HepG2 (cell line): ENCODE measurements at regions not wholly inside any gene's neighbourhood (a gene's known extent, or its start where the extent isn't known, plus 50 kb on each side); places are given as distances from the start of the nearest gene placed in this dataset.

ENCODE experiments used
- FOXP4 ChIP-seq: sonication (generic); formaldehyde crosslinking; IDR thresholded peaks from 2 replicates; pipeline ENCODE4 v1.4.0; 2020; ENCODE audit warnings: missing genetic modification reagents
- GPBP1L1 ChIP-seq: sonication (generic); formaldehyde crosslinking; IDR thresholded peaks from 2 replicates; pipeline ENCODE4 v1.5.0; 2020; ENCODE audit warnings: mild to moderate bottlenecking, missing genetic modification reagents
- KDM5B ChIP-seq: sonication (generic); formaldehyde crosslinking; IDR thresholded peaks from 2 replicates; pipeline ENCODE4 v1.4.0; 2020; ENCODE audit warnings: missing genetic modification reagents, mild to moderate bottlenecking, borderline replicate concordance
- PATZ1 ChIP-seq: sonication (generic); formaldehyde crosslinking; IDR thresholded peaks from 2 replicates; pipeline ENCODE4 v1.4.0; 2020; ENCODE audit warnings: missing genetic modification reagents
- SIN3A ChIP-seq: IDR thresholded peaks from 2 replicates; pipeline ENCODE4 v1.6.1; 2011; ENCODE audit warnings: low read depth, mild to moderate bottlenecking, control low read depth, low read length, borderline replicate concordance
- SIX1 ChIP-seq: sonication (generic); formaldehyde crosslinking; IDR thresholded peaks from 2 replicates; pipeline ENCODE4 v1.4.0; 2020; ENCODE audit warnings: missing genetic modification reagents, borderline replicate concordance
- SNAPC4 ChIP-seq: sonication (generic); formaldehyde crosslinking; IDR thresholded peaks from 2 replicates; pipeline ENCODE4 v1.4.0; 2020; ENCODE audit warnings: mild to moderate bottlenecking, missing genetic modification reagents
- SSRP1 ChIP-seq: IDR thresholded peaks from 2 replicates; pipeline ENCODE4 v1.6.1; 2016; ENCODE audit warnings: control low read depth
- ZBTB20 ChIP-seq: sonication (generic); formaldehyde crosslinking; IDR thresholded peaks from 2 replicates; pipeline ENCODE4 v1.8.1; 2023; ENCODE audit warnings: missing genetic modification reagents, low read depth, mild to moderate bottlenecking, borderline replicate concordance
- ZKSCAN1 ChIP-seq: fragments of 150-350 bp; IDR thresholded peaks from 2 replicates; pipeline ENCODE4 v1.6.1; 2014; ENCODE audit warnings: low read length
- ZMYM4 ChIP-seq: sonication (generic); formaldehyde crosslinking; IDR thresholded peaks from 2 replicates; pipeline ENCODE4 v1.8.1; 2023; ENCODE audit warnings: mild to moderate bottlenecking, missing genetic modification reagents
- ZNF230 ChIP-seq: sonication (generic); formaldehyde crosslinking; IDR thresholded peaks from 2 replicates; pipeline ENCODE4 v1.4.0; 2020; ENCODE audit warnings: mild to moderate bottlenecking, missing genetic modification reagents
- ZNF879 ChIP-seq: sonication (generic); formaldehyde crosslinking; IDR thresholded peaks from 2 replicates; pipeline ENCODE4 v1.8.1; 2023; ENCODE audit warnings: missing genetic modification reagents
- ZSCAN25 ChIP-seq: sonication (generic); formaldehyde crosslinking; IDR thresholded peaks from 2 replicates; pipeline ENCODE4 v1.8.0; 2022; ENCODE audit warnings: mild to moderate bottlenecking, missing genetic modification reagents
- TF ChIP-seq, protein P1 (sequence below): sonication (generic); formaldehyde crosslinking; IDR thresholded peaks from 2 replicates; pipeline ENCODE4; 2020; ENCODE audit warnings: missing genetic modification reagents, mild to moderate bottlenecking, borderline replicate concordance

GRCh38 chr10:5283305-5284158, 81.2 kb upstream of the UCN3 start (continued):
- TF ChIP-seq SNAPC4 (CRISPR knock-in tag) (no peak), ZNF879 (CRISPR knock-in tag) (no peak), ZBTB20 (no peak), ZKSCAN1 (no peak), KDM5B (CRISPR knock-in tag) (no peak), ZMYM4 (CRISPR knock-in tag) (peak; percentile 90), PATZ1 (CRISPR knock-in tag) (no peak), SIX1 (CRISPR knock-in tag) (no peak), ZSCAN25 (CRISPR knock-in tag) (0 out of 2 replicates have a peak, but pooled peaks have one; percentile 25), FOXP4 (CRISPR knock-in tag) (no peak), ZNF230 (CRISPR knock-in tag) (no peak), SSRP1 (CRISPR knock-in tag) (0 out of 2 replicates have a peak, but pooled peaks have one; percentile 61), GPBP1L1 (CRISPR knock-in tag) (no peak), SIN3A (no peak)
- TF ChIP-seq, protein P1, sequence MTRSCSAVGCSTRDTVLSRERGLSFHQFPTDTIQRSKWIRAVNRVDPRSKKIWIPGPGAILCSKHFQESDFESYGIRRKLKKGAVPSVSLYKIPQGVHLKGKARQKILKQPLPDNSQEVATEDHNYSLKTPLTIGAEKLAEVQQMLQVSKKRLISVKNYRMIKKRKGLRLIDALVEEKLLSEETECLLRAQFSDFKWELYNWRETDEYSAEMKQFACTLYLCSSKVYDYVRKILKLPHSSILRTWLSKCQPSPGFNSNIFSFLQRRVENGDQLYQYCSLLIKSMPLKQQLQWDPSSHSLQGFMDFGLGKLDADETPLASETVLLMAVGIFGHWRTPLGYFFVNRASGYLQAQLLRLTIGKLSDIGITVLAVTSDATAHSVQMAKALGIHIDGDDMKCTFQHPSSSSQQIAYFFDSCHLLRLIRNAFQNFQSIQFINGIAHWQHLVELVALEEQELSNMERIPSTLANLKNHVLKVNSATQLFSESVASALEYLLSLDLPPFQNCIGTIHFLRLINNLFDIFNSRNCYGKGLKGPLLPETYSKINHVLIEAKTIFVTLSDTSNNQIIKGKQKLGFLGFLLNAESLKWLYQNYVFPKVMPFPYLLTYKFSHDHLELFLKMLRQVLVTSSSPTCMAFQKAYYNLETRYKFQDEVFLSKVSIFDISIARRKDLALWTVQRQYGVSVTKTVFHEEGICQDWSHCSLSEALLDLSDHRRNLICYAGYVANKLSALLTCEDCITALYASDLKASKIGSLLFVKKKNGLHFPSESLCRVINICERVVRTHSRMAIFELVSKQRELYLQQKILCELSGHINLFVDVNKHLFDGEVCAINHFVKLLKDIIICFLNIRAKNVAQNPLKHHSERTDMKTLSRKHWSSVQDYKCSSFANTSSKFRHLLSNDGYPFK (CRISPR knock-in tag): 0 out of 2 replicates have a peak, but pooled peaks have one; percentile 38
